Ovary (tissue), 7 donors: ENCODE measurements at regions not wholly inside any gene's neighbourhood (a gene's known extent, or its start where the extent isn't known, plus 50 kb on each side); places are given as distances from the start of the nearest gene placed in this dataset.
"Not testable (repeated sequence)": the region's sequence is repeated elsewhere in the genome, so short reads cannot be mapped to it uniquely, and the experiment has no call there.

Experiments
- DNase-seq, 5 donors: peaks; one replicate each; pipeline ENCODE4 v3.0.0-alpha.2; 2019 to 2020
- H3K27ac ChIP-seq, 2 donors: fragments of 200-600 bp; one replicate each; pipeline versions ENCODE4 v1.5.1 to v1.8.0; 2019 to 2022
- H3K27me3 ChIP-seq: fragments of 200-600 bp; one replicate; pipeline ENCODE4 v1.8.0; 2022
- H3K36me3 ChIP-seq: fragments of 200-600 bp; sonication (generic); one replicate; pipeline ENCODE4 v1.5.1; 2019
- H3K4me1 ChIP-seq: one replicate; pipeline ENCODE4 v1.8.1; 2013; ENCODE audit warnings: mild to moderate bottlenecking, moderate library complexity; ENCODE audit not compliant: insufficient read depth
- H3K4me3 ChIP-seq: fragments of 200-600 bp; sonication (generic); one replicate; pipeline ENCODE4 v1.5.1; 2017
- H3K9me3 ChIP-seq, 2 donors: fragments of 200-600 bp in 1 of 2; sonication (generic) in 1 of 2; one replicate each; pipeline versions ENCODE4 v1.5.1 to v1.8.1; 2013 to 2019; ENCODE audit warnings: mild to moderate bottlenecking in 1 of 2, moderate library complexity in 1 of 2
- CTCF ChIP-seq, 3 donors: fragments of 450-650 bp in 2 of 3; fragments of 200-600 bp in 1 of 3; IDR thresholded peaks; one replicate each; pipeline versions ENCODE4 v1.5.1 to v1.8.0; 2016 to 2022; ENCODE audit warnings: antibody characterized with exemption in 3 of 3, mild to moderate bottlenecking in 1 of 3
- EP300 ChIP-seq: sonication (generic); formaldehyde crosslinking; IDR thresholded peaks from one replicate; pipeline ENCODE4 v1.6.1; 2017; ENCODE audit warnings: antibody characterized with exemption
- POLR2A ChIP-seq: fragments of 450-650 bp; IDR thresholded peaks from one replicate; pipeline ENCODE4 v1.6.1; 2017; ENCODE audit warnings: antibody characterized with exemption, mild to moderate bottlenecking, moderate library complexity
- WGBS, 3 donors: extraction: QIAGEN DNeasy Blood & Tissue Kit in 1 of 3; methylation state at CpG; one replicate each; pipeline versions ENCODE4 v1.1.5 to v1.1.7; 2013 to 2017; 5-methylcytosine and 5-hydroxymethylcytosine counted together
- intact Hi-C, 4 donors: fragments of 100-400 bp; cut with DNase I; formaldehyde crosslinking; loops; one replicate each; pipeline versions ENCODE4 v1.11.0 to v1.15.1; 2022 to 2023
- donor health status: DM: no; HTN: no; CAD: no; lungs with moderate emphysema.
- donor health status: DM: no; HTN: no; CAD: no.
- donor health status: Bipolar disorder and iron deficiency.
- donor health status: DM: no; HTN: no; CAD: no.
- donor health status: DM: yes; HTN: yes; CAD: no.

- WGBS, 3 donors: 75 to 89% (median 79%) methylated on average over 2 of the region's 2 CpGs
- TF ChIP-seq POLR2A (no peak), CTCF (IDR thresholded peaks at IDR 0.05) (no peak), EP300 (no peak)
- no peaks in the 10 kb centered on the region for H3K4me1 ChIP-seq
Measured at GRCh38 chr6:115487331-115487730, 573.4 kb downstream of the FRK start.

GRCh38 chr6:115485400-115485799, 575.3 kb downstream of the FRK start:
- H3K4me3 ChIP-seq: no peak overlapping the region
- H3K36me3 ChIP-seq: no peaks in the 10 kb centered on the region
- no peaks in the 10 kb centered on the region for H3K9me3 ChIP-seq
- H3K27ac ChIP-seq: no peak overlapping the region
- intact Hi-C loops: no loop called here
- no peaks in the 10 kb centered on the region for H3K27me3 ChIP-seq
- H3K4me1 ChIP-seq: no peaks in the 10 kb centered on the region
- TF ChIP-seq CTCF (IDR thresholded peaks at IDR 0.05) (no peak), EP300 (no peak), POLR2A (no peak)
- 78 to 89% (median 81%) methylated on average over 4 of the region's 4 CpGs for WGBS, 3 donors
- DNase-seq: no peak

More at GRCh38 chr6:115487331-115487730, 573.4 kb downstream of the FRK start:
- Histone ChIP-seq H3K36me3 (no peaks in the 10 kb centered on the region), H3K27ac (no peak overlapping the region), H3K4me3 (no peak overlapping the region), H3K27me3 (no peaks in the 10 kb centered on the region), H3K9me3 (no peaks in the 10 kb centered on the region)
- intact Hi-C loops: no loop called here
- no peak for DNase-seq

GRCh38 chr6:115480543-115480942, 580.1 kb downstream of the FRK start:
- H3K27me3 ChIP-seq, H3K27ac ChIP-seq, H3K4me3 ChIP-seq, DNase-seq, intact Hi-C loops, H3K9me3 ChIP-seq, H3K4me1 ChIP-seq, H3K36me3 ChIP-seq: not testable (repeated sequence)
- WGBS, 3 donors: 64 to 85% (median 70%) methylated on average over 4 of the region's 4 CpGs

GRCh38 chr6:115474443-115475041, 586.1 kb downstream of the FRK start:
- no peaks in the 10 kb centered on the region for H3K9me3 ChIP-seq
- H3K27me3 ChIP-seq: no peaks in the 10 kb centered on the region
- TF ChIP-seq POLR2A: no peak
- no peak for TF ChIP-seq CTCF (IDR thresholded peaks at IDR 0.05)
- TF ChIP-seq EP300: no peak
- no peak overlapping the region for H3K4me3 ChIP-seq
- no peaks in the 10 kb centered on the region for H3K36me3 ChIP-seq
- no peak overlapping the region for H3K27ac ChIP-seq
- 35 to 63% (median 51%) methylated on average over 3 of the region's 3 CpGs for WGBS, 3 donors
- intact Hi-C loops: no loop called here
- no peak for DNase-seq
- H3K4me1 ChIP-seq: no peaks in the 10 kb centered on the region

GRCh38 chr6:115468272-115469005, 592.3 kb downstream of the FRK start:
- intact Hi-C loops: no loop called here
- H3K9me3 ChIP-seq: no peaks in the 10 kb centered on the region
- no peaks in the 10 kb centered on the region for H3K27me3 ChIP-seq
- TF ChIP-seq CTCF (IDR thresholded peaks at IDR 0.05) (no peak), EP300 (no peak), POLR2A (no peak)
- H3K27ac ChIP-seq: no peak overlapping the region
- no peak overlapping the region for H3K4me3 ChIP-seq
- 75 to 88% (median 80%) methylated on average over 6 of the region's 6 CpGs for WGBS, 3 donors
- no peaks in the 10 kb centered on the region for H3K4me1 ChIP-seq
- DNase-seq: no peak
- H3K36me3 ChIP-seq: no peaks in the 10 kb centered on the region
